Body of pancreas (tissue), 4 donors: ENCODE measurements at regions not wholly inside any gene's neighbourhood (a gene's known extent, or its start where the extent isn't known, plus 50 kb on each side); places are given as distances from the start of the nearest gene placed in this dataset.
"Not testable (repeated sequence)": the region's sequence is repeated elsewhere in the genome, so short reads cannot be mapped to it uniquely, and the experiment has no call there.

Experiments
- ATAC-seq: fragments of 150-250 bp; one replicate; pipeline ENCODE4 v1.9.1; 2016
- DNase-seq, 4 donors: peaks; one replicate each; pipeline ENCODE4 v3.0.0-alpha.2; 2019
- H3K27ac ChIP-seq, 4 donors: fragments of 200-600 bp; sonication (generic); 1 replicate in 3 of 4; 2 replicates in 1 of 4; pipeline versions ENCODE4 v1.5.1 to v1.6.1; 2016 to 2019; ENCODE audit warnings: mild to moderate bottlenecking in 1 of 4, mixed read lengths in 1 of 4, moderate library complexity in 1 of 4
- H3K27me3 ChIP-seq, 2 donors: fragments of 200-600 bp; sonication (generic); one replicate each; pipeline ENCODE4 v1.6.0; 2016; ENCODE audit warnings: mild to moderate bottlenecking in 1 of 2
- H3K36me3 ChIP-seq, 2 donors: fragments of 200-600 bp; sonication (generic); replicated peaks in 1 of 2; 2 replicates each; pipeline ENCODE4 v1.5.1; 2016; ENCODE audit warnings: low read depth in 2 of 2; ENCODE audit not compliant: insufficient read depth in 1 of 2
- H3K4me1 ChIP-seq: fragments of 200-600 bp; sonication (generic); one replicate; pipeline ENCODE4 v1.6.0; 2016
- H3K4me3 ChIP-seq, 2 donors: fragments of 200-600 bp; sonication (generic); 1 replicate in 1 of 2; 2 replicates in 1 of 2; pipeline ENCODE4 v1.5.1; 2016 to 2019
- H3K9me3 ChIP-seq, 3 donors: fragments of 200-600 bp; sonication (generic); 1 replicate in 2 of 3; 2 replicates in 1 of 3; pipeline ENCODE4 v1.5.1; 2016
- CTCF ChIP-seq, 7 experiments: fragments of 450-650 bp in 4 of 7; fragments of 200-600 bp in 3 of 7; sonication (generic) in 3 of 7; IDR thresholded peaks; one replicate each; pipeline ENCODE4 v1.5.1; 2016 to 2019; ENCODE audit warnings: antibody characterized with exemption in 7 of 7
- POLR2A ChIP-seq, 3 donors: fragments of 450-650 bp; IDR thresholded peaks; one replicate each; pipeline ENCODE4 v1.6.1; 2016; ENCODE audit warnings: antibody characterized with exemption in 3 of 3, mild to moderate bottlenecking in 2 of 3
- WGBS, 2 donors: methylation state at CpG; one replicate each; pipeline ENCODE4 v1.1.5; 2017; 5-methylcytosine and 5-hydroxymethylcytosine counted together
- intact Hi-C: fragments of 100-400 bp; cut with DNase I; formaldehyde crosslinking; loops from one replicate; pipeline ENCODE4 v1.15.1; 2023

- H3K27me3 ChIP-seq = no peaks in the 10 kb centered on the region
- 56 to 61% methylated on average over 9 of the region's 9 CpGs for WGBS, 2 donors
- TF ChIP-seq CTCF (IDR thresholded peaks at IDR 0.05) (no peak), POLR2A (IDR thresholded peaks at IDR 0.05) (no peak)
Observed at GRCh38 chr21:9756677-9757076, 764.7 kb upstream of the TPTE start.

GRCh38 chr21:9757118-9757517 is 764.3 kb upstream of the TPTE start:
- H3K27ac ChIP-seq, H3K9me3 ChIP-seq, H3K4me1 ChIP-seq, H3K4me3 ChIP-seq, H3K27me3 ChIP-seq, ATAC-seq, intact Hi-C loops, H3K36me3 ChIP-seq, DNase-seq: not testable (repeated sequence)
- WGBS, 2 donors = 44 to 48% methylated on average over 9 of the region's 9 CpGs

More at GRCh38 chr21:9756677-9757076, 764.7 kb upstream of the TPTE start:
- H3K4me1 ChIP-seq = no peaks in the 10 kb centered on the region
- no peaks in the 10 kb centered on the region for H3K36me3 ChIP-seq
- no peaks in the 10 kb centered on the region for H3K9me3 ChIP-seq
- intact Hi-C loops = no loop called here
- DNase-seq (no peak), ATAC-seq (no peak)
- H3K4me3 ChIP-seq = no peak overlapping the region
- H3K27ac ChIP-seq = no peak overlapping the region

GRCh38 chr21:9757572-9757971 is 763.8 kb upstream of the TPTE start:
- H3K4me3 ChIP-seq, H3K27me3 ChIP-seq, intact Hi-C loops, H3K27ac ChIP-seq, ATAC-seq, DNase-seq, H3K36me3 ChIP-seq, H3K4me1 ChIP-seq, H3K9me3 ChIP-seq: not testable (repeated sequence)
- 59 to 70% methylated on average over 9 of the region's 9 CpGs for WGBS, 2 donors

GRCh38 chr21:9758141-9758540 is 763.2 kb upstream of the TPTE start:
- Histone ChIP-seq H3K27me3 (no peaks in the 10 kb centered on the region), H3K4me1 (no peaks in the 10 kb centered on the region), H3K4me3 (no peak overlapping the region), H3K9me3 (no peaks in the 10 kb centered on the region), H3K36me3 (no peaks in the 10 kb centered on the region), H3K27ac (no peak overlapping the region)
- intact Hi-C loops = no loop called here
- WGBS, 2 donors = 38 to 41% methylated on average over 6 of the region's 6 CpGs
- no peak for TF ChIP-seq CTCF (IDR thresholded peaks at IDR 0.05)
- peak in 1 of 3 donors; percentile 4 for TF ChIP-seq POLR2A (IDR thresholded peaks at IDR 0.05)
- ATAC-seq (no peak), DNase-seq (no peak)

- Histone ChIP-seq H3K27me3 (no peaks in the 10 kb centered on the region), H3K27ac (no peak overlapping the region), H3K9me3 (no peaks in the 10 kb centered on the region), H3K4me3 (no peak overlapping the region), H3K4me1 (no peaks in the 10 kb centered on the region), H3K36me3 (no peaks in the 10 kb centered on the region)
- intact Hi-C loops = no loop called here
- DNase-seq (no peak), ATAC-seq (no peak)
- WGBS, 2 donors = 40 to 54% methylated on average over 6 of the region's 6 CpGs
- TF ChIP-seq POLR2A (IDR thresholded peaks at IDR 0.05) = no peak
- no peak for TF ChIP-seq CTCF (IDR thresholded peaks at IDR 0.05)
Observed at GRCh38 chr21:9758888-9759287, 762.5 kb upstream of the TPTE start.

- no peak overlapping the region for H3K4me3 ChIP-seq
- 68 to 70% methylated on average over 9 of the region's 9 CpGs for WGBS, 2 donors
- no peak overlapping the region for H3K27ac ChIP-seq
- no peak for ATAC-seq
- no peak for TF ChIP-seq POLR2A (IDR thresholded peaks at IDR 0.05)
- TF ChIP-seq CTCF (IDR thresholded peaks at IDR 0.05) = no peak
- DNase-seq = no peak
- H3K36me3 ChIP-seq = no peaks in the 10 kb centered on the region
- no peaks in the 10 kb centered on the region for H3K9me3 ChIP-seq
- H3K27me3 ChIP-seq = no peaks in the 10 kb centered on the region
- intact Hi-C loops = no loop called here
- no peaks in the 10 kb centered on the region for H3K4me1 ChIP-seq
Observed at GRCh38 chr21:9759972-9760371, 761.4 kb upstream of the TPTE start.
